ENCODE measurements at regions not wholly inside any gene's neighbourhood (a gene's known extent, or its start where the extent isn't known, plus 50 kb on each side); places are given as distances from the start of the nearest gene placed in this dataset.

GRCh38 chr6:40894962-40895799 lies 143.8 kb downstream of the UNC5CL start:
- no peak overlapping the region for H3K4me3 Mint-ChIP-seq
- H3K27ac Mint-ChIP-seq = no peak overlapping the region
- no peaks in the 10 kb centered on the region for H3K36me3 Mint-ChIP-seq (ENCODE audit: low read depth)
- no peaks in the 10 kb centered on the region for H3K9me3 Mint-ChIP-seq
- TF ChIP-seq CTCF (IDR thresholded peaks at IDR 0.05; ENCODE audit: unreplicated experiment in 3 of 3) = peak; percentile 51 to 65 (median 58)
- H3K4me1 Mint-ChIP-seq = peaks cover 10% of the 10 kb centered on the region
- H3K27me3 Mint-ChIP-seq (ENCODE audit: low read depth) = peaks cover 29% of the 10 kb centered on the region

- Mint-ChIP-seq H3K36me3 (ENCODE audit: low read depth) (no peaks in the 10 kb centered on the region), H3K27ac (peak overlapping the region in 1 of 3 experiments; percentile 29), H3K9me3 (no peaks in the 10 kb centered on the region), H3K4me3 (no peak overlapping the region), H3K27me3 (ENCODE audit: low read depth) (peaks cover 29% of the 10 kb centered on the region), H3K4me1 (peaks cover 27% of the 10 kb centered on the region)
- TF ChIP-seq CTCF (IDR thresholded peaks at IDR 0.05; ENCODE audit: unreplicated experiment in 3 of 3) = no peak
Observed at GRCh38 chr6:40893021-40893420, 146.0 kb downstream of the UNC5CL start.

GRCh38 chr6:40892223-40892622 lies 146.8 kb downstream of the UNC5CL start:
- no peak for TF ChIP-seq CTCF (IDR thresholded peaks at IDR 0.05; ENCODE audit: unreplicated experiment in 3 of 3)
- Mint-ChIP-seq H3K27ac (no peak overlapping the region), H3K9me3 (no peaks in the 10 kb centered on the region), H3K36me3 (ENCODE audit: low read depth) (no peaks in the 10 kb centered on the region), H3K27me3 (ENCODE audit: low read depth) (peaks cover 24% of the 10 kb centered on the region), H3K4me3 (no peak overlapping the region), H3K4me1 (peaks cover 35% of the 10 kb centered on the region)

- Mint-ChIP-seq H3K9me3 (no peaks in the 10 kb centered on the region), H3K36me3 (ENCODE audit: low read depth) (no peaks in the 10 kb centered on the region), H3K27me3 (ENCODE audit: low read depth) (peaks cover 20% of the 10 kb centered on the region), H3K4me1 (peaks cover 37% of the 10 kb centered on the region), H3K4me3 (no peak overlapping the region), H3K27ac (no peak overlapping the region)
- no peak for TF ChIP-seq CTCF (IDR thresholded peaks at IDR 0.05; ENCODE audit: unreplicated experiment in 3 of 3)
Observed at GRCh38 chr6:40891686-40892085, 147.3 kb downstream of the UNC5CL start.

GRCh38 chr6:40891131-40891530 lies 147.9 kb downstream of the UNC5CL start:
- peaks cover 37% of the 10 kb centered on the region for H3K4me1 Mint-ChIP-seq
- no peak overlapping the region for H3K4me3 Mint-ChIP-seq
- TF ChIP-seq CTCF (IDR thresholded peaks at IDR 0.05; ENCODE audit: unreplicated experiment in 3 of 3) = no peak

More at GRCh38 chr6:40891131-40891530, 147.9 kb downstream of the UNC5CL start:
- no peaks in the 10 kb centered on the region for H3K36me3 Mint-ChIP-seq (ENCODE audit: low read depth)
- H3K9me3 Mint-ChIP-seq = no peaks in the 10 kb centered on the region
- H3K27me3 Mint-ChIP-seq (ENCODE audit: low read depth) = peaks cover 20% of the 10 kb centered on the region
- H3K27ac Mint-ChIP-seq = no peak overlapping the region
